ENCODE measurements at regions not wholly inside any gene's neighbourhood (a gene's known extent, or its start where the extent isn't known, plus 50 kb on each side); places are given as distances from the start of the nearest gene placed in this dataset.
"Not testable (repeated sequence)": the region's sequence is repeated elsewhere in the genome, so short reads cannot be mapped to it uniquely, and the experiment has no call there.

DNA sequence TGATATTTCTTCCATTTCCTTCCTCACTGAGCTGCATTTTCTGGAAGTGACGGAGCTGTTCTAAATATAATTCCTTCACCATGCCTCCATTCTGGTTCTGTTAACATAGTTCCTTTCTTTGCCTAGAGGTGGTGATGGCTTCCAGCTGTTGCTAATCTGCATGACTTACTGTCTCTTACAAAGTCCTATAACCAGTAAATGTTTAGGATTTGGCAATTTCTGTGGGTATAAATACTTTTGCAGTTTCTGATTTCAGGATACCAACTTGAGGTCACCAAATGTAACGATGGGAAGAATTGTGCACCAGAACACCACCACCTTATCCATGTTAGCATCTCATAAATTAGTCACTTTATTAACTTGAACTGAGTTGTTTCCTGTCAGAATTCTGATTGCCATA, 101.7 kb upstream of the FN1 start:
- TF ChIP-seq, protein P1, sequence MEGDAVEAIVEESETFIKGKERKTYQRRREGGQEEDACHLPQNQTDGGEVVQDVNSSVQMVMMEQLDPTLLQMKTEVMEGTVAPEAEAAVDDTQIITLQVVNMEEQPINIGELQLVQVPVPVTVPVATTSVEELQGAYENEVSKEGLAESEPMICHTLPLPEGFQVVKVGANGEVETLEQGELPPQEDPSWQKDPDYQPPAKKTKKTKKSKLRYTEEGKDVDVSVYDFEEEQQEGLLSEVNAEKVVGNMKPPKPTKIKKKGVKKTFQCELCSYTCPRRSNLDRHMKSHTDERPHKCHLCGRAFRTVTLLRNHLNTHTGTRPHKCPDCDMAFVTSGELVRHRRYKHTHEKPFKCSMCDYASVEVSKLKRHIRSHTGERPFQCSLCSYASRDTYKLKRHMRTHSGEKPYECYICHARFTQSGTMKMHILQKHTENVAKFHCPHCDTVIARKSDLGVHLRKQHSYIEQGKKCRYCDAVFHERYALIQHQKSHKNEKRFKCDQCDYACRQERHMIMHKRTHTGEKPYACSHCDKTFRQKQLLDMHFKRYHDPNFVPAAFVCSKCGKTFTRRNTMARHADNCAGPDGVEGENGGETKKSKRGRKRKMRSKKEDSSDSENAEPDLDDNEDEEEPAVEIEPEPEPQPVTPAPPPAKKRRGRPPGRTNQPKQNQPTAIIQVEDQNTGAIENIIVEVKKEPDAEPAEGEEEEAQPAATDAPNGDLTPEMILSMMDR (conservative IDR thresholded peaks at IDR 0.05) = no peak
- H3K27ac ChIP-seq = no peak overlapping the region

DNA sequence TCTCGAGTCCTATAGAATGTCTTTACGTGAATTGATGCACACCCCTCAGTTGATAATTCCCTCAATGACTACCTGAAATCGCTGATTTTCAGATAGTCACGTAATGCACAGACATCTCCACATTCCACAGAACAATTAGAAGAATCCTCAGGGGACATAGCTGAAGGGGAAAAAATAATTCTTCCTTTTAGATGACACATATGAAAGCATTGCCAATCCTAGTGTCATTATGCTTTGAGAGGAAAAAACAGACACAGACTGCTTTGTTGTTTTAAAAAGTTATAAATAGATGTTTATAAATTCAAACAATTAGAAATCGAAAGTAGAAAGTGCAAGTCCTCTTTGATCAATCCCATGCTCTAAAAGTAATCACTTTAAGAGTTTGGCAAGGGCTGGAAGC, 100.6 kb upstream of the FN1 start:
- no peak overlapping the region for H3K27ac ChIP-seq
- TF ChIP-seq, protein P1 (conservative IDR thresholded peaks at IDR 0.05) = no peak

DNA sequence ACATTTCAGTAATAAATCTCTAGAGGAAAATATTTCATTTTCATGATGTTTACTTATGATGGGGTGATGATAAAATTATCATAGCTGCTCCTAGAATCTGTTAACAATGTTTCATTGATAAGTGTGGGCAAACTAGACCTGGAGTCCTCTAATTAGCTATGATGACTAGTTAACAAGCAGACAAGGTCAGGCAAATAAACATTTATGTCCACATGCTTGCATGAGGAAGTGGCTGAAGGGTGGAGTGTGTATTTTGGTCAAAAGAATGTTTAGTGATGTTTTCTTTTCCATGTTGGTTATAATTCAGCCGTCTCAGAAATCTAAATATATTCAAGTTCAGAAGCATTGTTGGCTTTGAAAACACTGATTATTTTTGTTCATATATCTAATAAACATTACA, 99.9 kb upstream of the FN1 start:
- no peak overlapping the region; the same call in 1 of the 2 replicates for H3K27ac ChIP-seq
- TF ChIP-seq, protein P1 (conservative IDR thresholded peaks at IDR 0.05) = no peak

DNA sequence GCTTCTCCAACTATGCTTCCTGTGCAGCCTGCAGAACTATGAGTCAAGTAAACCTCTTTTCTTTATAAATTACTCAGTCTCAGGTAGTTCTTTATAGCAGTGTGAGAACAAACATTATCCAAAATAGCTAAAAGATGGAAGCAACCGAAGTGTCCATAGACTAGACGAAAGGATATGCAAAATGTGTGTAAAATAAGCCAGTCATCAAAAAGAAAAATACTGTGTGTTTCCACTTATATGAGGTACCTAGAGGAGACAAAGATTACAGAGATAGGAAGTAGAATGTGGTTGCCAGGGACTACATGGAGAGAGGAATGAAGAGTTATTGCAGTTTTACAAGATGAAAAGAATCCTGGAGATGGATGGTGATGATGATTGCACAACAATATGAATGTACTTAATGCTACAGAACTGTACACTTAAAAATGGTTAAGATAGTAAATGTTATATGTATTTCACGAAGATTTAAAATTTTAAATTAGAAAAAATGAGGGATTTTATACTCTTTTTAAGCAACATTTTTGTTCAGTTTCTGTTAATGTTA, 99.3 kb upstream of the FN1 start:
- no peak overlapping the region for H3K27ac ChIP-seq
- TF ChIP-seq, protein P1 (conservative IDR thresholded peaks at IDR 0.05) = no peak

DNA sequence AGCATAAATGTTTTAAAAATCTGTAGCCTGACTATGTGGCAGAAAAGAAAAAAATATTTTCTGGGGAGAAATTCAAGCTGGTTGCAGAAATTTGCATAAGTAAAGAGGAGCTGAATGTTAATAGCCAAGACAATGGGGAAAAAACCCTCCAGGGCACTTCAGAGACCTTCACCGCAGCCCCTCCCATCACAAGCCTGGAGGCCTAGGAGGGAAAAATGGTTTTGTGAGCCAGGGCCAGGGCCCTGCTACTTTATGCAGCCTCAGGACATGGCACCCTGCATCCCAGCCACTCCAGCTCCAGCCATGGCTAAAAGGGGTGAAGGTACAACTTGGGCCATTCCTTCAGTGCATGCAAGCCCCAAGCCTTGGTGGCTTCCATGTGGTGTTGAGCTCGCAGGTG, 97.8 kb upstream of the FN1 start:
- not testable (repeated sequence) for H3K27ac ChIP-seq

DNA sequence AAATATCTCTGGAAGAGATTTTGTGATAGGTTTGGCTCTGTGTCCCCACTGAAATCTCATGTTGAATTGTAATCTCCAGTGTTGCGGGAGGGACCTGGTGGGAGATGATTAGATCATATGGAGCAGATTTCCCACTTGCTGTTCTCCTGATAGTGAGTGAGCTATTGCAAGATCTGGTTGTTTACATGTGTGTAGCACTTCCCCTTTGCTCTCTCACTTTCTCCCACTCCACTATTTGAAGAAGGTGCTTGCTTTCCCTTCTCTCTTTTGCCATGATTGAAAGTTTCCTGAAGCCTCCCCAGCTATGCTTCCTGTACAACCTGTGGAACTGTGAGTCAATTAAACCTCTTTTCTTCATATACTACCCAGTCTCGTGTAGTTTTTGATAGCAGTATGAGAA, 97.0 kb upstream of the FN1 start:
- TF ChIP-seq, protein P1 (conservative IDR thresholded peaks at IDR 0.05) = no peak
- no peak overlapping the region for H3K27ac ChIP-seq

DNA sequence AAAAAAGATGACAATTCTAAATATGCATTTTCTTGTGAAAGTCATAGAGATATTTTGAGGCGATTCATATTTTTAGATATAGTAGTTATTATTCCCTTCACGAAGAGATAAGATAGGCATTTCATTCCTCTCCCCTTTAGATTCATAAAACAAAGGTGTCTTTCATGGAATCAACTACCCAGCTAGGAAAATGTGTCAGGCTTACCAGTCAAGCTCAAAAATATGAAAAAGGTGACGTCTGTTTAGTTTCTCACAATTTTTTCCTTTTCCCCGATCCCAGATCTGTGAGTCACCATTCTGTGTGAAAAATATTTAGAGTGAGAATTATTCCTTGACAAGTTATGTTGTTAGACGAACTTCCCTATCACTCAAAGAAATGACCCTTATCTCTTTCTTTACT, 95.4 kb upstream of the FN1 start:
- TF ChIP-seq, protein P1 (conservative IDR thresholded peaks at IDR 0.05) = no peak
- no peak overlapping the region for H3K27ac ChIP-seq

DNA sequence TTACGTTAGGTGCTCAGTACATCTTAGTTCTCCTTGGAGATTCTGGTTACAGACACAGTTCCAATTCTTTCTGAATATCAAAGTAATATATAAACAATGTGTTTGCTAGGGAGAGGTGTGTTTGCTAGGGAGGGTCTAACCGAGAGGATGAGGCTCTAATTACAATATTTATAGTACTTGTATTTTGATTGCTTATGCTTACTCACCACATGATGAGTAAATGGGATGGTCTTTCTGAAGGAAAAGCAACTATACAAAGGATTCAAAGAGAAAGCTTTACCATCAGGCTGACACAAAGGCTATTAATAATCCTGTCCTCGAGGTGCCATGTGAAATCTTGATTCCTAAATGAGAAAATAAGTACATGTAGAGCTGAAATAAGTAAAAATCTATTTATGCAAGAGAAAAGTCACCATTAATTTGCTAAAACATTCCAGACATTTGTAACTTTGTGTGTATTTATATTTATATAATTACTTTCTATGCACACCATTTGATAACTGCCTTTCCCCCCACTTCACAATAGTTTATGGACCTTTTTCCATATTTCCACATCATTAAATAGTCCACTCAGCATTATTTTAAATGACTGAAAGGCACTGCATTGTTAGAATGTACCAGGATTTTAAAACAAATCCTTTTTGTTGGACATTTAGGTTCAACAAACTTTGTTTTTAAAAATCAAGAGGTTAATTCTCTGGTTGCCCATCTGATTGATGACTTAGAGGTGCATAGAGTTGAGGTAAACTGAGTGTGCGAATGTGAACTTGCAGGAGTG, 94.5 kb upstream of the FN1 start:
- no peak overlapping the region for H3K27ac ChIP-seq
- TF ChIP-seq, protein P1 (conservative IDR thresholded peaks at IDR 0.05) = no peak

All from VCaP (cell line).